Fibroblast of peridontal ligament (primary cell): ENCODE measurements at regions not wholly inside any gene's neighbourhood (a gene's known extent, or its start where the extent isn't known, plus 50 kb on each side); places are given as distances from the start of the nearest gene placed in this dataset.
"Not testable (repeated sequence)": the region's sequence is repeated elsewhere in the genome, so short reads cannot be mapped to it uniquely, and the experiment has no call there.

ENCODE experiments used
- DNase-seq: peaks from one replicate; pipeline ENCODE4 v3.0.0-alpha.2; 2010; ENCODE audit errors: extremely low read depth

- DNase-seq = no peak
Measured at GRCh38 chr6:55058682-55059081, 115.6 kb upstream of the HCRTR2 start.

GRCh38 chr6:55064711-55065420 is 109.4 kb upstream of the HCRTR2 start:
- no peak for DNase-seq

- peak; percentile 81 for DNase-seq
Measured at GRCh38 chr6:55069132-55069781, 105.1 kb upstream of the HCRTR2 start.

GRCh38 chr6:55082021-55082420 is 92.3 kb upstream of the HCRTR2 start:
- no peak for DNase-seq

- DNase-seq = not testable (repeated sequence)
Measured at GRCh38 chr6:55088011-55088410, 86.3 kb upstream of the HCRTR2 start.

- no peak for DNase-seq
Measured at GRCh38 chr6:55088902-55089301, 85.4 kb upstream of the HCRTR2 start.

- no peak for DNase-seq
Measured at GRCh38 chr6:55089325-55089724, 85.0 kb upstream of the HCRTR2 start.

- DNase-seq = no peak
Measured at GRCh38 chr6:55100686-55101085, 73.6 kb upstream of the HCRTR2 start.

GRCh38 chr6:55101157-55101556 is 73.2 kb upstream of the HCRTR2 start:
- DNase-seq = no peak

GRCh38 chr6:55108134-55109130 is 65.9 kb upstream of the HCRTR2 start:
- peak; percentile 5 for DNase-seq

GRCh38 chr6:55117267-55117666 is 57.0 kb upstream of the HCRTR2 start:
- no peak for DNase-seq

- DNase-seq = not testable (repeated sequence)
Measured at GRCh38 chr6:55124241-55124640, 50.1 kb upstream of the HCRTR2 start.
